Liver (tissue), 2 donors: ENCODE measurements at regions not wholly inside any gene's neighbourhood (a gene's known extent, or its start where the extent isn't known, plus 50 kb on each side); places are given as distances from the start of the nearest gene placed in this dataset.

ENCODE experiments used
- TF ChIP-seq, protein P1 (sequence below): fragments of 150-350 bp; IDR thresholded peaks from 2 replicates; pipeline ENCODE4 v1.5.1; 2017; ENCODE audit warnings: improper control_type of control experiment, low read depth, low read length; ENCODE audit not compliant: missing input control
- TF ChIP-seq, protein P2 (sequence below): IDR thresholded peaks from 2 replicates; pipeline ENCODE4 v1.6.1; 2016; ENCODE audit warnings: antibody characterized with exemption, mild to moderate bottlenecking
- donor health status: healthy.

DNA sequence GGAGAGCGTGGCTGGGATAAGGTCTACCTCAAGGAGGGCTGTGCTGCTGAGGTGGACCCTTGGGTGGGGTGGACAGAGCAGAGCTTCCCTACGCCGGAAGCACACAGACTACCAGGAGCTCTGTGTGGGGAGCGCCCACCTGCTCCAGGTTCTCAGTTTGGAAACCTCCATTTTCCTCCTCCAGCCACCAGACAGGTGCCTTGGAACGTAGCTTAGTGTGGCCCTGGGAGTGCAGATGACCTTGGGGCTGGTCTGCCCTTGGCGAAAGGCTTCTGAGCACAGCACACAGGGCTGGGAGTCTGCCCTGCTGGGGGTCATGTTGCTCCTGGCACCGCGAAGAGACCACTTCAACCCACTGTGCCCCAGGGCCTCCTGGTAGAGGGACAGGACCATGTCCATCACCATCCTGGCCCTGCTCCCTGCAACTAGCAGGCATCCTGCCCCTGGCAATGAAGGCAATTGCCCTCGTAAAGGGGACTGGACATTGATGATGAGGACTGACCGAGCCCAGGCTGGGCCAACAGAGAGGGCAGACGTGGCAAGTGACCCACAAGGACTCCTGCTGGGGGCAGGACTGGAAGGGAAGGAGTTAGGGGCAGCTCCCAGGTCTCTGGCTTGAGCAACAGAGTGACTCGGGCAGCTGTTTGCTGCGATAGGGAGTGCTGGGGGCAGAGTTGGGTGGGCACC lies 214.7 kb downstream of the CYP26B1 start:
- TF ChIP-seq, protein P1, sequence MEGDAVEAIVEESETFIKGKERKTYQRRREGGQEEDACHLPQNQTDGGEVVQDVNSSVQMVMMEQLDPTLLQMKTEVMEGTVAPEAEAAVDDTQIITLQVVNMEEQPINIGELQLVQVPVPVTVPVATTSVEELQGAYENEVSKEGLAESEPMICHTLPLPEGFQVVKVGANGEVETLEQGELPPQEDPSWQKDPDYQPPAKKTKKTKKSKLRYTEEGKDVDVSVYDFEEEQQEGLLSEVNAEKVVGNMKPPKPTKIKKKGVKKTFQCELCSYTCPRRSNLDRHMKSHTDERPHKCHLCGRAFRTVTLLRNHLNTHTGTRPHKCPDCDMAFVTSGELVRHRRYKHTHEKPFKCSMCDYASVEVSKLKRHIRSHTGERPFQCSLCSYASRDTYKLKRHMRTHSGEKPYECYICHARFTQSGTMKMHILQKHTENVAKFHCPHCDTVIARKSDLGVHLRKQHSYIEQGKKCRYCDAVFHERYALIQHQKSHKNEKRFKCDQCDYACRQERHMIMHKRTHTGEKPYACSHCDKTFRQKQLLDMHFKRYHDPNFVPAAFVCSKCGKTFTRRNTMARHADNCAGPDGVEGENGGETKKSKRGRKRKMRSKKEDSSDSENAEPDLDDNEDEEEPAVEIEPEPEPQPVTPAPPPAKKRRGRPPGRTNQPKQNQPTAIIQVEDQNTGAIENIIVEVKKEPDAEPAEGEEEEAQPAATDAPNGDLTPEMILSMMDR: no peak
- TF ChIP-seq, protein P2, sequence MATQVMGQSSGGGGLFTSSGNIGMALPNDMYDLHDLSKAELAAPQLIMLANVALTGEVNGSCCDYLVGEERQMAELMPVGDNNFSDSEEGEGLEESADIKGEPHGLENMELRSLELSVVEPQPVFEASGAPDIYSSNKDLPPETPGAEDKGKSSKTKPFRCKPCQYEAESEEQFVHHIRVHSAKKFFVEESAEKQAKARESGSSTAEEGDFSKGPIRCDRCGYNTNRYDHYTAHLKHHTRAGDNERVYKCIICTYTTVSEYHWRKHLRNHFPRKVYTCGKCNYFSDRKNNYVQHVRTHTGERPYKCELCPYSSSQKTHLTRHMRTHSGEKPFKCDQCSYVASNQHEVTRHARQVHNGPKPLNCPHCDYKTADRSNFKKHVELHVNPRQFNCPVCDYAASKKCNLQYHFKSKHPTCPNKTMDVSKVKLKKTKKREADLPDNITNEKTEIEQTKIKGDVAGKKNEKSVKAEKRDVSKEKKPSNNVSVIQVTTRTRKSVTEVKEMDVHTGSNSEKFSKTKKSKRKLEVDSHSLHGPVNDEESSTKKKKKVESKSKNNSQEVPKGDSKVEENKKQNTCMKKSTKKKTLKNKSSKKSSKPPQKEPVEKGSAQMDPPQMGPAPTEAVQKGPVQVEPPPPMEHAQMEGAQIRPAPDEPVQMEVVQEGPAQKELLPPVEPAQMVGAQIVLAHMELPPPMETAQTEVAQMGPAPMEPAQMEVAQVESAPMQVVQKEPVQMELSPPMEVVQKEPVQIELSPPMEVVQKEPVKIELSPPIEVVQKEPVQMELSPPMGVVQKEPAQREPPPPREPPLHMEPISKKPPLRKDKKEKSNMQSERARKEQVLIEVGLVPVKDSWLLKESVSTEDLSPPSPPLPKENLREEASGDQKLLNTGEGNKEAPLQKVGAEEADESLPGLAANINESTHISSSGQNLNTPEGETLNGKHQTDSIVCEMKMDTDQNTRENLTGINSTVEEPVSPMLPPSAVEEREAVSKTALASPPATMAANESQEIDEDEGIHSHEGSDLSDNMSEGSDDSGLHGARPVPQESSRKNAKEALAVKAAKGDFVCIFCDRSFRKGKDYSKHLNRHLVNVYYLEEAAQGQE: no peak
